Jurkat, Clone E6-1 (cell line): ENCODE measurements at regions not wholly inside any gene's neighbourhood (a gene's known extent, or its start where the extent isn't known, plus 50 kb on each side); places are given as distances from the start of the nearest gene placed in this dataset.

ENCODE experiments used
- DNase-seq: peaks from one replicate; pipeline ENCODE4 v3.0.0-alpha.2; 2011; ENCODE audit warnings: low read depth, low spot score
- H3K4me3 ChIP-seq: 2 replicates; pipeline ENCODE4 v1.5.1; 2011; ENCODE audit warnings: mild to moderate bottlenecking, low read length, control low read depth, moderate library complexity

DNA sequence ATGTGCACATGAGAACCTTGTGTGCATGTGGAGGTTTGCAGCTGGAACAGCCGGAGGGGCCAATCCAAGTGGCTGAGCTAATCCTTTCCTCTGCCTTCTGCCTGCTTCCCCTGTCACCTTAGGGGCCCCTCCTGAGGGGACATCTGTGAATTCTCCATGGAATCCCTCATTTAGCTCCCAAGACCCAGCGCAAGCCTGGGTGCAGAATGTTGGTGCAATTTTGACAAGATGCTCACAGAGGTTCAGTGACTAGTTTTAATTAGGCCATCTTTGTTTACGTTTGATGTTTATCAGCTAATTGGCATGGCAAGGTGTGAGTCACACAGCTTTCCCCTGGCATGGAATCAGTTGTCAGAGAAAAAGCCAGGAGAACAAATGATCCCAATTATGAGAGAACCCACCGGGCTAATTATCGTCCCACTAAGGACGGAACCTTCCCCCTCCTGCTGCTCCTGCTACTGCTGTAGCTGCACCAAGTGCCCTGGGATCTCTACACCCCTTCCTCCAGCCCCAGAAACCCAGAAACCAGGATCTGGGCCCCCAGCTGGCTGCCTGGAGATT, 63.6 kb upstream of the PAX6 start:
- DNase-seq: no peak
- no peak overlapping the region for H3K4me3 ChIP-seq

DNA sequence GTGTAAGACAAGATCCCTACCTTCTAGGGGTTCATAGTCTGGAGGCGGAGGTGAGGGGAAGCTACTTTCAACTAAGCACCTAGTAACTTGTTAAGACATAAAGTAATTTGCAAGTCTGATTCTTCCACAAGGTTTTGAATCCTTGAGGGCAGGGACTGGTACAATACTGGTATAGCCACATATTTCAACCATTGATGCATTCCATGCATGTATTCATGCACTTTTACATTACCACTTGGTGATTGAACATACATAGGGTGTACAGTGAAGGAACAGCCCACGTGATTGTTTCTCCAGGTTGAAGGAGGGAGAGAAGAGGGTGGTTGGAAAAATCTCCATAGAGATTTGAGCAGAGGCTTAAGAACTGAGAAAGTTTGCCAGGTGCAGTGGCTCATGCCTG, 62.0 kb upstream of the PAX6 start:
- no peak overlapping the region for H3K4me3 ChIP-seq
- no peak for DNase-seq

DNA sequence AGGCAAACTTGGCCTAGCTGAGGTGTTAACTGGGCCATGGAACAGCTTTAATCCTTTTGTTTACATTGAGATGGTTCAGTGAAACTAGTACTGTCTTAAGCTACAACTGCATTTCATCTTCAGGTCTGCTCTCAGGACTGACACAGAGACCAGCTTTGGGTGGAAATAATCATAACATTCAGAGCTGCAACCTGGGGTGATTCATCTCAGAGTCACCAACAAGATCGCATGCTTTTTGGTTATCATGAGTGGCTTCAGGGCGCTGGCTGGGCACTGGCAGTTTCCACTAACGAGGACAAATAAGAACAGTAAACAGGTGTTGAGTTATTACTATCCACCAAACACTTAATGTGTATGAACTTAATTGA, 60.9 kb upstream of the PAX6 start:
- H3K4me3 ChIP-seq: no peak overlapping the region
- DNase-seq: no peak

DNA sequence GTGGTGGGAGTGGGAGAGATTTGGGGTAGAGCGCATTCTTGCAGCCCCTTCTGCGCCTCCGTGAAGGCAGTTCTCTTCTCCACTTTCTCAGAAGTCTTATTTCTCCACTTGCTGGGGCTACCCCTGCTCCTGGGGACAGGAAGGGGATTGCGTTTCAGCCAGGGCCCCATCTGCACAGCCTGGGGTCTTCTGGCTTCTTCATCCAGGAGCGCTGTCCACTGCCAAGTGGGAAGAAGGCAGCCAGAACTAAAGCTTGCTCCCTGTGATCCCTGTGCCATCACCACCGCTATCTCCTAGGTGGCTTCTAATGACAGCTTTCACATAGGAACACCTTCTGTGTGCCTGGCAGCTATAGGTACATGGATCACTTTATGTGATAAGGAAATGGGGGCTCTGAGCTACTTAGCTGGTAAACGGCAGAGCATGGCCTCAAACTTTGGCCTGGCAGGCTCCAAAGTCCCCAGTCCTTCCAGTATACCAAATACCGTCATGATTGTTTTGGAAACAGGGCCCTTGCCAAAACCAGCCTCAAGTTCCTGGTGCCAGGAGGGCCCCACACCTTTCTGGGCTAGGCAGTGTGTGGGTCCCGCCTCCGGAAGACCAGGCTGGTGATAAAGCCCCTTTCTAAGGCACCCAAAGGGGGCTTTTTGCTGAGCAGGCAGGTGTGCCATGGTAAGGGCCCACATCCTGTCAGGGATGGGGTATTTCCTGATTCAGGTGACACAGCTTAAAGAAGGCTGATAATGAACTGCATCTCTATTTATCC, 60.4 kb upstream of the PAX6 start:
- DNase-seq: peak; percentile 37
- H3K4me3 ChIP-seq: no peak overlapping the region

DNA sequence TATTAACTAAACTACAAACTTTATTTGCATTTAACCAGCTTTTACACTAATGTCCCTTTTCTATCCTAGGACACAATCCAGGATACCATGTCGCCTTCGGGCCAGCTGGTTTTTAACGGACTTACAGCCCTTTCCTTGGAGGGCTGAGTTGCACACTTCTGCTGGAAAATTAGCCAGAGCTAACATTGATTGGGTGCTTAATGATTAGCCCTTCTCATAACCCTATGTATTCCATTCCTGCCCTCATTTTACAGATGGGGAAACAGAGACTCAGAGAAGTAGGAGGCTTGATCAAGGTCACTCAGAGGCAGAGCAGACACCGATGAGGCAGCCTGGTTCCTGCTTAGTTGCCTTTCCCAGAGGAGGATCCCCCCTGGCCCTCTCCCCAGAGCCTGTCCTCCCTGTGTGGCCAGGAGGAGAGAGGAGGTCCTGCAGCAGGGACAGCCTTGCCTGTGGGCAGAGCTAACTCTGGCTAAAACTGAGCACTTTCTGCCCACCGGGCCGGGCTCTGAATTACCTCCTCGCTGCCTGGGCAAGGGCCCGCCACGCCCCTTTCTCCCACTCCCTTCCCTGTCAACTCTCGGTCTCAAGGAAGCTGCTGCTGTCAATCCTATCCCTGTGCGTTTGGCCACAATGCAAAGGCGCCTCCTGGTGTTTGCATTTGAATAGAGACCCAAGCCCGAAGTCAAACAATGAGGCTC, 59.6 kb upstream of the PAX6 start:
- H3K4me3 ChIP-seq: no peak overlapping the region
- DNase-seq: peak; percentile 43

DNA sequence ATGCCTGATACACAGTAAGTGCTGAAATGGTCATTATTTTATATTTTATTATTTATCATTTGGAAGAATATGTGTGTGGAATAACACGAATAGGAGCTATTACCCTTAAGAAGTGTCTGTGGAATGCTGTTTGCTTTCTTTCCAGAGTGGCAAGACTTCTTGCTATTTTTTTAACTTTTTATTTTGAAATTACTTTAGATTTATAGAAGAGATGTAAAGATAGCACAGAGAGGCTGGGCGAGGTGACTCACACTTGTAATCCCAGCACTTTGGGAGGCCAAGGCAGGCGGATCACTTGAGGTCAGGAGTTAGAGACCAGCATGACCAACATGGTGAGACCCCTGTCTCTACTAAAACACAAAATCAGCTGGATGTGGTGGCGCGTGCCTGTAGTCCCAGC, 58.9 kb upstream of the PAX6 start:
- no peak for DNase-seq
- H3K4me3 ChIP-seq: no peak overlapping the region

DNA sequence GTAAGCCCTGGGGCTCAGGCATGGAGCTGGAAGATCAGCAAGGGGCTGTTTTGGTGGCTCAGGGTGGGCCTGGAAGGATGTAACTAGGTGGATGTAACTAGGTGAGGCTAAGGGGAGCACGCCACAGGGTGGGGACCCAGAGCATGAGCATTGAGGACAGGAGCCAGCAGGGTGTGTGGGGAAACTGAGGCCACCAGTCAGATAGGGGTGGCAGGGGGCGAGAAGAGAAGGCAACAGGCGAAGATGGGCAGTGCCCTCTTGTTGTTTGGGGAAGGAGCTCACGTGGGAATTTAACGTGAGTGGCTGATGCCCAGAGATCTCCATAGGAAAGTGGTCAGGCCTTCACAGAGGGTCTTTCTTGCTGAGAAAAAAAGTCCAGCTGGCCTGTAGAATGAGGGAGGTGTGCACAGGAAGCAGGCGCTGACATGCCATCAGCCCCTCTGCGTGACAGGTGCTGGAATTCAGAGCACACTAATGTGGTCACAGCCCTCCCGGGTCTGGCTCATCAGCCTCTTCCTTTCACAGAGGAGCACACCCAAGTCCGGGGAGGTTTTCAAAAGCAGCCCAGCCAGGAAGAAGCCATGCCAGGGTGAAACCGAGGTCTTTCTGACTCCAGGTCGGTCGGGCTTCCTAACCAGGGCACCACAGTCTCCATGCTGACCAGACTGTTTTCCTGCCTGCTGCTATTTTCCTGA, 54.6 kb upstream of the PAX6 start:
- DNase-seq: peak; percentile 59

DNA sequence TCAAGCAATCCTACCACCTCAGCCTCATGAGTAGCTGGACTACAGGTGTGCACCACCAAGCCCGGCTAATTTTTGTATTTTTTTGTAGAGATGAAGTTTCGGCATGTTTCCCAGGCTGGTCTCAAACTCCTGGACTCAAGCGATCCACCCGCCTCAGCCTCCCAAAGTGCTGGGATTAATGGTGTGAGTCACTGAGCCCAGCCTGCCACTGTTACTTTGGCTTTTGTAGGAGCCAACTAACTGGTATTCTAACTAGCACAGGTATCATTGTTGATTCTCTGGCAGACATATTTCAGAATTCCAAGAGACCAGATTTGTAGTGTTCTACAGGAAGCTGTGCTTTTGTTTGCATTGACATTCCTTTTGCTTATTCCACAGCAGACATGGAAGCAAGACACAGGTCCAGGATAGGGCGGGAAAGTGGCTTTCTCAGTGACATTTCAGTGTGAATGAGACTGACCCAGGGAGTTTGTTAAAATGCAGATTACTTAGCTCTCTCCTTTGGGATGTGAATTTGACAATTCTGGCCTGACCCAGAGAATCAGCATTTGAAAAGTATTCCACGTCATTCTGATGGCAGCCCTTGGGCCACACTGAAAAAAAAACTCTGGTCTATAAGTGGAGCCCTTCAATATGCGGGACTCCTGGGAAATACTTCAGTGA, 52.2 kb upstream of the PAX6 start:
- no peak for DNase-seq
- no peak overlapping the region for H3K4me3 ChIP-seq

More for the DNA sequence above, 54.6 kb upstream of the PAX6 start:
- no peak overlapping the region for H3K4me3 ChIP-seq

DNA sequence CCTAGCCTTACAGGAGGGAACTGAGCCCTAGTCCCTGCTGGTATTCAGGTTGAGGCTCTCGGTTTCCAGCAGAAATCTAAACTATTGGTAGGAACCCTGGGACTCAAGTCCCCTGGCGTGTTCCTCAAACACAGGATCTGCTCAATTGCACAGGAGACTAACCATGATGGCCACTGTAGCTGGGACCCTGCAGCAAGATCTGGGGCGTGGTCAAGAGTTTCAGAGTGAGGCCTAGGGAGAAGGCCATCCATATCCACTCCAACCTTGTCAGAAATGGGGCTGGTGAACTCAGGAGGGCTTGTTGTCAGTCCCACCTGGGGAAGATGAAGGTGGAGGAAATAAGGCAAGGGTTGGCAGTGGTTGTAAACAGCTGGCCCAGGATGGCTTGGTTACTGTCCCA, 49.9 kb upstream of the PAX6 start:
- H3K4me3 ChIP-seq: no peak overlapping the region
- no peak for DNase-seq
